Osteoblast (primary cell): ENCODE measurements at regions not wholly inside any gene's neighbourhood (a gene's known extent, or its start where the extent isn't known, plus 50 kb on each side); places are given as distances from the start of the nearest gene placed in this dataset.

Experiments
- DNase-seq: peaks from one replicate; pipeline ENCODE4 v3.0.0; 2011; ENCODE audit warnings: low spot score, mixed read lengths; ENCODE audit not compliant: insufficient read length; ENCODE audit errors: missing footprints
- H2AFZ ChIP-seq: 2 replicates; pipeline ENCODE4 v1.6.0; 2011; ENCODE audit warnings: mild to moderate bottlenecking, low read length
- H3K27ac ChIP-seq: 2 replicates; pipeline ENCODE4 v1.5.1; 2011; ENCODE audit warnings: mild to moderate bottlenecking, low read depth, low read length, moderate library complexity
- H3K27me3 ChIP-seq: 2 replicates; pipeline ENCODE4 v1.6.0; 2012; ENCODE audit warnings: mild to moderate bottlenecking, control low read depth, inconsistent platforms, low read length, moderate library complexity; ENCODE audit not compliant: insufficient read depth
- H3K36me3 ChIP-seq: 2 replicates; pipeline ENCODE4 v1.5.1; 2011; ENCODE audit warnings: mild to moderate bottlenecking, low read length, control low read depth, moderate library complexity; ENCODE audit not compliant: insufficient read depth
- H3K4me1 ChIP-seq: 2 replicates; pipeline ENCODE4 v1.5.1; 2011; ENCODE audit warnings: mild to moderate bottlenecking, low read length, control low read depth, moderate library complexity; ENCODE audit not compliant: insufficient read depth
- H3K4me2 ChIP-seq: 2 replicates; pipeline ENCODE4 v1.6.0; 2011; ENCODE audit warnings: mild to moderate bottlenecking, low read length; ENCODE audit not compliant: insufficient read depth
- H3K4me3 ChIP-seq: fragments of 200-600 bp; sonication (generic); 3 replicates; pipeline ENCODE4 v1.5.1; 2012; ENCODE audit warnings: mild to moderate bottlenecking, low read length, inconsistent platforms; ENCODE audit not compliant: insufficient read depth
- H3K79me2 ChIP-seq: 2 replicates; pipeline ENCODE4 v1.6.0; 2012; ENCODE audit warnings: mild to moderate bottlenecking, low read length, control low read depth, inconsistent platforms; ENCODE audit not compliant: insufficient read depth
- H3K9me3 ChIP-seq: 2 replicates; pipeline ENCODE4 v1.5.1; 2011; ENCODE audit warnings: low read depth, low read length, control low read depth
- H4K20me1 ChIP-seq: 2 replicates; pipeline ENCODE4 v1.6.0; 2012; ENCODE audit warnings: mild to moderate bottlenecking, low read length, control low read depth; ENCODE audit not compliant: insufficient read depth
- CTCF ChIP-seq: IDR thresholded peaks from 2 replicates; pipeline ENCODE4 v1.5.1; 2011; ENCODE audit warnings: mild to moderate bottlenecking, low read depth, low read length, moderate library complexity; ENCODE audit errors: extremely low read depth

- Histone ChIP-seq H3K4me1 (peaks cover 15% of the 10 kb centered on the region), H3K9me3 (no peaks in the 10 kb centered on the region), H3K4me3 (no peak overlapping the region), H3K79me2 (no peaks in the 10 kb centered on the region), H3K27ac (no peak overlapping the region), H2AFZ (no peak overlapping the region), H3K36me3 (no peaks in the 10 kb centered on the region), H3K27me3 (no peaks in the 10 kb centered on the region), H4K20me1 (no peaks in the 10 kb centered on the region), H3K4me2 (no peak overlapping the region)
- DNase-seq = no peak
- TF ChIP-seq CTCF = no peak
These were observed 246.9 kb upstream of the IRF2BP2 start for GRCh38 chr1:234856845-234857245.

- Histone ChIP-seq H3K4me1 (peaks cover 25% of the 10 kb centered on the region), H3K79me2 (no peaks in the 10 kb centered on the region), H3K36me3 (no peaks in the 10 kb centered on the region), H4K20me1 (no peaks in the 10 kb centered on the region), H3K9me3 (no peaks in the 10 kb centered on the region), H3K27me3 (no peaks in the 10 kb centered on the region), H2AFZ (no peak overlapping the region), H3K27ac (no peak overlapping the region), H3K4me2 (no peak overlapping the region), H3K4me3 (no peak overlapping the region)
- TF ChIP-seq CTCF = no peak
- DNase-seq = no peak
These were observed 245.9 kb upstream of the IRF2BP2 start for GRCh38 chr1:234855851-234856250.

GRCh38 chr1:234854645-234855039, 244.7 kb upstream of the IRF2BP2 start:
- no peaks in the 10 kb centered on the region for H3K36me3 ChIP-seq
- no peaks in the 10 kb centered on the region for H3K9me3 ChIP-seq
- H3K27ac ChIP-seq = peak overlapping the region; percentile 25
- no peak for DNase-seq
- no peaks in the 10 kb centered on the region for H4K20me1 ChIP-seq
- peaks cover 28% of the 10 kb centered on the region for H3K4me1 ChIP-seq
- no peak for TF ChIP-seq CTCF
- H3K4me3 ChIP-seq = no peak overlapping the region
- H3K27me3 ChIP-seq = no peaks in the 10 kb centered on the region
- no peaks in the 10 kb centered on the region for H3K79me2 ChIP-seq
- H2AFZ ChIP-seq = no peak overlapping the region
- H3K4me2 ChIP-seq = no peak overlapping the region

- Histone ChIP-seq H3K79me2 (no peaks in the 10 kb centered on the region), H3K27ac (peak overlapping the region; percentile 25), H4K20me1 (no peaks in the 10 kb centered on the region), H3K4me2 (no peak overlapping the region), H3K4me1 (peaks cover 34% of the 10 kb centered on the region), H3K36me3 (no peaks in the 10 kb centered on the region), H3K9me3 (no peaks in the 10 kb centered on the region), H3K4me3 (no peak overlapping the region), H2AFZ (peak overlapping the region; percentile 49), H3K27me3 (no peaks in the 10 kb centered on the region)
- TF ChIP-seq CTCF = no peak
- no peak for DNase-seq
These were observed 244.1 kb upstream of the IRF2BP2 start for GRCh38 chr1:234853906-234854644.
